DMS79 (cell line): ENCODE measurements at regions not wholly inside any gene's neighbourhood (a gene's known extent, or its start where the extent isn't known, plus 50 kb on each side); places are given as distances from the start of the nearest gene placed in this dataset.
"Not testable (repeated sequence)": the region's sequence is repeated elsewhere in the genome, so short reads cannot be mapped to it uniquely, and the experiment has no call there.

Source experiments
- DNase-seq: peaks from one replicate; lab custom pipeline; 2025; lab: John Stamatoyannopoulos, UW

- no peak for DNase-seq
These were observed 58.6 kb upstream of the USP25 start for GRCh38 chr21:15671188-15671587.

- DNase-seq: not testable (repeated sequence)
These were observed 57.2 kb upstream of the USP25 start for GRCh38 chr21:15672578-15672977.

GRCh38 chr21:15676935-15677334, 52.8 kb upstream of the USP25 start:
- no peak for DNase-seq

GRCh38 chr21:15679630-15680029, 50.2 kb upstream of the USP25 start:
- DNase-seq: no peak
